Lung (tissue), 11 donors: ENCODE measurements at regions not wholly inside any gene's neighbourhood (a gene's known extent, or its start where the extent isn't known, plus 50 kb on each side); places are given as distances from the start of the nearest gene placed in this dataset.

Source experiments
- ATAC-seq: fragments of 200-7000 bp; cut with Tn5 transposase; one replicate; pipeline ENCODE4 v1.9.1; 2020; ENCODE audit warnings: moderate number of reproducible peaks; ENCODE audit not compliant: insufficient read depth, low FRiP score
- DNase-seq, 3 donors: peaks; one replicate each; pipeline ENCODE4 v3.0.0-alpha.2; 2013 to 2017
- H3K27ac ChIP-seq, 2 donors: one replicate each; pipeline ENCODE4 v1.5.1; 2013; ENCODE audit warnings: mild to moderate bottlenecking in 2 of 2, moderate library complexity in 2 of 2, control low read depth in 1 of 2, inconsistent platforms in 1 of 2, low read depth in 1 of 2, low read length in 1 of 2
- H3K27me3 ChIP-seq, 3 donors: one replicate each; pipeline ENCODE4 v1.5.1; 2013; ENCODE audit warnings: low read length in 2 of 3; ENCODE audit not compliant: control insufficient read depth in 3 of 3, insufficient read depth in 3 of 3
- H3K36me3 ChIP-seq, 4 donors: one replicate each; pipeline ENCODE4 v1.5.1; 2013; ENCODE audit warnings: low read length in 4 of 4, mild to moderate bottlenecking in 1 of 4, moderate library complexity in 1 of 4; ENCODE audit not compliant: control insufficient read depth in 4 of 4, insufficient read depth in 4 of 4
- H3K4me1 ChIP-seq, 5 donors: one replicate each; pipeline ENCODE4 v1.5.1; 2013; ENCODE audit warnings: low read length in 5 of 5, mild to moderate bottlenecking in 2 of 5, moderate library complexity in 1 of 5; ENCODE audit not compliant: control insufficient read depth in 5 of 5, insufficient read depth in 5 of 5
- H3K4me3 ChIP-seq: one replicate; pipeline ENCODE4 v1.5.1; 2013; ENCODE audit warnings: mild to moderate bottlenecking, control low read depth, moderate library complexity
- H3K9ac ChIP-seq, 2 donors: one replicate each; pipeline ENCODE4 v1.5.1; 2013; ENCODE audit warnings: low read length in 2 of 2, control low read depth in 1 of 2; ENCODE audit not compliant: insufficient read depth in 1 of 2
- H3K9me3 ChIP-seq, 4 donors: one replicate each; pipeline ENCODE4 v1.5.1; 2013; ENCODE audit warnings: low read length in 3 of 4, mild to moderate bottlenecking in 1 of 4, moderate library complexity in 1 of 4; ENCODE audit not compliant: control insufficient read depth in 4 of 4, insufficient read depth in 3 of 4
- CTCF ChIP-seq: IDR thresholded peaks from 2 replicates; pipeline ENCODE4 v1.5.1; 2012; ENCODE audit warnings: mild to moderate bottlenecking; ENCODE audit errors: control extremely low read depth, extremely low read depth
- WGBS, 2 donors: extraction: QIAGEN DNeasy Blood & Tissue Kit; methylation state at CpG; one replicate each; pipeline ENCODE4 v1.1.7; 2013; 5-methylcytosine and 5-hydroxymethylcytosine counted together
- donor health status: control.
- donor health status: control.
- donor health status: Bipolar disorder and iron deficiency.
- donor health status: healthy.
- donor health status: DM: yes; HTN: yes; CAD: no.

GRCh38 chr10:64534616-64535015, 1013.4 kb downstream of the REEP3 start:
- ATAC-seq (no peak), DNase-seq (no peak)
- 95 to 97% methylated on average over 2 of the region's 2 CpGs for WGBS, 2 donors
- no peak overlapping the region for H3K9ac ChIP-seq
- no peaks in the 10 kb centered on the region for H3K27me3 ChIP-seq
- H3K9me3 ChIP-seq = no peaks in the 10 kb centered on the region
- no peak for TF ChIP-seq CTCF
- H3K4me3 ChIP-seq = no peak overlapping the region
- H3K4me1 ChIP-seq = no peaks in the 10 kb centered on the region
- no peaks in the 10 kb centered on the region for H3K36me3 ChIP-seq
- no peak overlapping the region for H3K27ac ChIP-seq

DNA sequence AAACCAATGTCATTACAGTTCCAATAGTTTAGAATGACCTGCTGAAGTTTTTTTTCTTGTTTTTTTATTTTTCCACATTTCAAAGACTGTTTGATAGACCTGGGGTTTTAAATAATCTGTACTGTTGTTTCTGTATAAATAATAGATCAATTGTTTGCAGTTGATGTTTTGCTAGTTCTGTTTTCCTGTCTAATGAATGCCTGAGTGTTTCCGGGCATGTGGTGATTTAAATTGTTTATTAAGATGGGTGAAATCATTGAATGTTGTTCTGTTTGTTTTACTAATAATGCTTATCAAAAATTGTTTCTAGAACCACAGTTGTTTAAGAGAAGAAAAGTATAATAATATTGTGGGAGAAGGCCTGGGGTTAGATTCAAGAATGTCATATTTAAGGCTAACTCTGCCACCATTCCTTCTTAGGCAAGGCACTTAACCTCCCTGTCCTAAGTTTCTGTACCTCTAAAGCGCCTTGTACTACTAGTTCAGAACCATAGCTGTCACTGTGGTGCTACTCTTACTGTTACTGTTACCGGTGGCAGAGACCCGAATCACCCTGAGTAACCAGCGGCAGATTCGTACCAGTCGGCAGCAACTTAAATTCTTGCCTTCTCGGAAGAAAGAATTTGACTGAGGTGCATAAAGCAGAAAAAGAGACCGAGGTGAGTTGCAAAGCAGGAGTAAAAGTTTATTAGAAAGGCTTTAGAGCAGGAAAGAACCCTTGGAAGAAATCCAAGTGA, 1014.1 kb downstream of the REEP3 start:
- H3K4me3 ChIP-seq = no peak overlapping the region
- no peaks in the 10 kb centered on the region for H3K4me1 ChIP-seq
- H3K27me3 ChIP-seq = no peaks in the 10 kb centered on the region
- TF ChIP-seq CTCF = no peak
- no peak for DNase-seq
- no peaks in the 10 kb centered on the region for H3K9me3 ChIP-seq
- no peak overlapping the region for H3K9ac ChIP-seq
- no peaks in the 10 kb centered on the region for H3K36me3 ChIP-seq
- WGBS, 2 donors = 86 to 88% methylated on average over 9 of the region's 9 CpGs
- no peak overlapping the region for H3K27ac ChIP-seq
- ATAC-seq = no peak

DNA sequence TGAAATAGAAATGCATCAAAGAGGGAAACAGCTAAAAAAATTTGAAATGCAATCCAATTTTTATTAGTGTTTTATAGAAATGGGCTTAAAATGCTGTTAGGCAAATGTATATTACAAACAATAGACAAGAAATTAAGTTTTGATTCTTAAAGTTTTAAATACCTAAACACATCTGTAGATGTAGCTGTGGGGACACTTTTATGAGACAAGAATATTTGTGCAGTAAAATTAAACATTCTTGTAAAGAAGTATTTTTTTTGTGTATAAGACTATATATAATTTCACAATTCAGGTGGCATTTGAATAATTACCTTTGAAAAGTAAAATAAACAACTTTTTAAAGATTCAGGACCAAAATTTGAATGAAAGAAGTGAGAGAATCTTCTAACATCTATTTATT, 1015.9 kb downstream of the REEP3 start:
- H3K36me3 ChIP-seq = no peaks in the 10 kb centered on the region
- no peak overlapping the region for H3K4me3 ChIP-seq
- no peaks in the 10 kb centered on the region for H3K4me1 ChIP-seq
- no peaks in the 10 kb centered on the region for H3K9me3 ChIP-seq
- ATAC-seq = no peak
- peak in 1 of 3 donors; percentile 25 for DNase-seq
- no peak overlapping the region for H3K9ac ChIP-seq
- H3K27ac ChIP-seq = no peak overlapping the region
- TF ChIP-seq CTCF = no peak
- H3K27me3 ChIP-seq = no peaks in the 10 kb centered on the region

DNA sequence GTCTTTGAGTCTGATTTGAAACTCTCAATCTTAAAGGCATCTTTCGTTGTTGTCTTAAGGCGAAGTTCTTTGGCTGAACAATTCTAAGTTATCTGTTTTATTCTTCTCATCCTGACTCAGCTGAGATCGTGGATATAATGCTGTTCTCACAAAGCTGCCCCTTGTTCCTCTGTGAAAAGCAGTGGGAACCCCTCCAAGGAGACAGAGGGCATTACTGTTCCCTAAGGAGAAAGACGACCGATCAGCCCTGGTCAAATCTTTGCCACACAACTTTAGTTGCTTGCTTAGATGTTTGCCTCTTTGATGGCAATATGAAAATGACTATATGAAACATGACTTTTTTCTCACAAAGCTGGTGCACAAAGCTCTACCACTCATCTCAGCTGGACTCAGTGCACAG, 1016.7 kb downstream of the REEP3 start:
- DNase-seq (no peak), ATAC-seq (no peak)
- no peak overlapping the region for H3K9ac ChIP-seq
- H3K36me3 ChIP-seq = no peaks in the 10 kb centered on the region
- H3K4me1 ChIP-seq = no peaks in the 10 kb centered on the region
- no peak overlapping the region for H3K4me3 ChIP-seq
- no peaks in the 10 kb centered on the region for H3K27me3 ChIP-seq
- H3K27ac ChIP-seq = no peak overlapping the region
- TF ChIP-seq CTCF = no peak
- WGBS, 2 donors = 83 to 89% methylated on average over 5 of the region's 5 CpGs
- H3K9me3 ChIP-seq = no peaks in the 10 kb centered on the region
